Transverse colon (tissue), 4 donors: ENCODE measurements at regions not wholly inside any gene's neighbourhood (a gene's known extent, or its start where the extent isn't known, plus 50 kb on each side); places are given as distances from the start of the nearest gene placed in this dataset.

Source experiments
- DNase-seq: peaks from one replicate; pipeline ENCODE4 v3.0.0-alpha.2; 2019
- H3K27ac ChIP-seq, 4 donors: fragments of 200-600 bp; sonication (generic); 2 replicates each; pipeline ENCODE4 v1.5.1; 2016 to 2018; ENCODE audit warnings: inconsistent platforms in 4 of 4
- H3K27me3 ChIP-seq: fragments of 200-600 bp; sonication (generic); 2 replicates; pipeline ENCODE4 v1.5.1; 2017; ENCODE audit warnings: inconsistent platforms
- H3K36me3 ChIP-seq, 4 donors: fragments of 200-600 bp; sonication (generic); 2 replicates each; pipeline ENCODE4 v1.5.1; 2017 to 2019; ENCODE audit warnings: inconsistent platforms in 4 of 4
- H3K4me1 ChIP-seq, 4 donors: fragments of 200-600 bp; sonication (generic); 2 replicates each; pipeline ENCODE4 v1.5.1; 2017 to 2020; ENCODE audit warnings: inconsistent platforms in 4 of 4
- H3K4me3 ChIP-seq, 4 donors: fragments of 200-600 bp; sonication (generic); 1 replicate in 1 of 4; 2 replicates in 3 of 4; pipeline versions ENCODE4 v1.5.1 to v1.6.1; 2017 to 2019; ENCODE audit warnings: inconsistent platforms in 4 of 4
- H3K9me3 ChIP-seq, 2 donors: fragments of 200-600 bp; sonication (generic); 2 replicates each; pipeline ENCODE4 v1.5.1; 2017 to 2019; ENCODE audit warnings: inconsistent platforms in 2 of 2
- CTCF ChIP-seq, 5 experiments: fragments of 200-600 bp in 3 of 5; fragments of 450-650 bp in 2 of 5; sonication (generic) in 3 of 5; IDR thresholded peaks; 1 replicate in 2 of 5; 2 replicates in 3 of 5; pipeline ENCODE4 v1.5.1; 2016 to 2017; ENCODE audit warnings: antibody characterized with exemption in 5 of 5, inconsistent platforms in 3 of 5, mild to moderate bottlenecking in 2 of 5, moderate library complexity in 1 of 5
- EP300 ChIP-seq: sonication (generic); formaldehyde crosslinking; IDR thresholded peaks from one replicate; pipeline ENCODE4 v1.6.1; 2017; ENCODE audit warnings: antibody characterized with exemption, low read depth
- POLR2A ChIP-seq: fragments of 450-650 bp; IDR thresholded peaks from one replicate; pipeline ENCODE4 v1.6.1; 2016; ENCODE audit warnings: antibody characterized with exemption, mild to moderate bottlenecking, moderate library complexity
- POLR2AphosphoS5 ChIP-seq, 3 donors: sonication (generic); formaldehyde crosslinking; IDR thresholded peaks; one replicate each; pipeline ENCODE4 v1.6.1; 2016; ENCODE audit warnings: antibody characterized with exemption in 3 of 3
- WGBS, 2 donors: methylation state at CpG; one replicate each; pipeline ENCODE4 v1.1.5; 2018; ENCODE audit warnings: low coverage in 1 of 2; 5-methylcytosine and 5-hydroxymethylcytosine counted together
- in situ Hi-C, 4 donors: fragments of 200-750 bp; cut with MboI; loops; one replicate each; pipeline versions ENCODE4 v1.15.0 to v1.15.1; 2017; ENCODE audit warnings: low sequenced_read_pairs in 3 of 4, low pct_ligation_motif_present in 1 of 4, low pct_unique_long_range_greater_than_20kb in 1 of 4
- intact Hi-C: fragments of 100-400 bp; cut with DNase I; formaldehyde crosslinking; loops from one replicate; pipeline ENCODE4 v1.15.1; 2023; ENCODE audit warnings: low total_unique reads

- no peak overlapping the region for H3K27ac ChIP-seq
- intact Hi-C loops (no loop called here), in situ Hi-C loops (no loop called here)
- H3K9me3 ChIP-seq = no peaks in the 10 kb centered on the region
- no peaks in the 10 kb centered on the region for H3K36me3 ChIP-seq
- WGBS, 2 donors = 74 to 87% methylated on average over 6 to 7 of the region's 7 CpGs
- no peak overlapping the region for H3K4me3 ChIP-seq
- no peaks in the 10 kb centered on the region for H3K27me3 ChIP-seq
- TF ChIP-seq POLR2AphosphoS5 (IDR thresholded peaks at IDR 0.05) = no peak
- TF ChIP-seq CTCF (IDR thresholded peaks at IDR 0.05) = no peak
- TF ChIP-seq POLR2A = no peak
- no peak for TF ChIP-seq EP300
- no peak for DNase-seq
- H3K4me1 ChIP-seq = no peaks in the 10 kb centered on the region
These were observed 285.9 kb upstream of the PPARGC1A start for GRCh38 chr4:24175707-24176106.

GRCh38 chr4:24174602-24175001, 284.8 kb upstream of the PPARGC1A start:
- TF ChIP-seq POLR2A (no peak), CTCF (IDR thresholded peaks at IDR 0.05) (no peak), EP300 (no peak), POLR2AphosphoS5 (IDR thresholded peaks at IDR 0.05) (no peak)
- no peaks in the 10 kb centered on the region for H3K4me1 ChIP-seq
- H3K27me3 ChIP-seq = no peaks in the 10 kb centered on the region
- H3K4me3 ChIP-seq = no peak overlapping the region
- H3K27ac ChIP-seq = no peak overlapping the region
- intact Hi-C loops (no loop called here), in situ Hi-C loops (no loop called here)
- no peaks in the 10 kb centered on the region for H3K9me3 ChIP-seq
- 63% methylated on average over 4 of the region's 4 CpGs; no CpG with 5 or more reads in 1 of the 2 donors for WGBS, 2 donors
- H3K36me3 ChIP-seq = no peaks in the 10 kb centered on the region
- no peak for DNase-seq

- intact Hi-C loops (no loop called here), in situ Hi-C loops (no loop called here)
- TF ChIP-seq POLR2AphosphoS5 (IDR thresholded peaks at IDR 0.05) = no peak
- no peak for TF ChIP-seq POLR2A
- TF ChIP-seq EP300 = no peak
- no peak for TF ChIP-seq CTCF (IDR thresholded peaks at IDR 0.05)
- no peaks in the 10 kb centered on the region for H3K4me1 ChIP-seq
- no peaks in the 10 kb centered on the region for H3K27me3 ChIP-seq
- no peak overlapping the region for H3K4me3 ChIP-seq
- no peaks in the 10 kb centered on the region for H3K36me3 ChIP-seq
- WGBS, 2 donors = 80 to 87% methylated on average over 3 to 4 of the region's 4 CpGs
- no peak overlapping the region for H3K27ac ChIP-seq
- DNase-seq = no peak
- H3K9me3 ChIP-seq = no peaks in the 10 kb centered on the region
These were observed 282.6 kb upstream of the PPARGC1A start for GRCh38 chr4:24172406-24172805.

GRCh38 chr4:24169956-24170355, 280.1 kb upstream of the PPARGC1A start:
- H3K4me1 ChIP-seq = no peaks in the 10 kb centered on the region
- TF ChIP-seq CTCF (IDR thresholded peaks at IDR 0.05) = no peak
- no peak for TF ChIP-seq POLR2A
- TF ChIP-seq POLR2AphosphoS5 (IDR thresholded peaks at IDR 0.05) = no peak
- no peak for TF ChIP-seq EP300

More at GRCh38 chr4:24169956-24170355, 280.1 kb upstream of the PPARGC1A start:
- H3K4me3 ChIP-seq = no peak overlapping the region
- DNase-seq = no peak
- in situ Hi-C loops (no loop called here), intact Hi-C loops (no loop called here)
- H3K27ac ChIP-seq = no peak overlapping the region
- H3K9me3 ChIP-seq = no peaks in the 10 kb centered on the region
- H3K27me3 ChIP-seq = no peaks in the 10 kb centered on the region
- no peaks in the 10 kb centered on the region for H3K36me3 ChIP-seq
